Sigmoid colon (tissue), 6 donors: ENCODE measurements at regions not wholly inside any gene's neighbourhood (a gene's known extent, or its start where the extent isn't known, plus 50 kb on each side); places are given as distances from the start of the nearest gene placed in this dataset.

Experiments
- DNase-seq: peaks from one replicate; pipeline ENCODE4 v3.0.0-alpha.2; 2019
- H3K27ac ChIP-seq, 4 donors: fragments of 200-600 bp; sonication (generic); one replicate each; pipeline ENCODE4 v1.5.1; 2016 to 2019; ENCODE audit warnings: mild to moderate bottlenecking in 1 of 4
- H3K27me3 ChIP-seq, 3 donors: fragments of 200-600 bp; sonication (generic); one replicate each; pipeline ENCODE4 v1.5.1; 2019; ENCODE audit warnings: mild to moderate bottlenecking in 1 of 3
- H3K36me3 ChIP-seq, 4 donors: fragments of 200-600 bp; sonication (generic); one replicate each; pipeline ENCODE4 v1.5.1; 2016 to 2019
- H3K4me1 ChIP-seq, 4 donors: fragments of 200-600 bp; sonication (generic); one replicate each; pipeline ENCODE4 v1.5.1; 2017 to 2019
- H3K4me3 ChIP-seq, 4 donors: fragments of 200-600 bp; sonication (generic); one replicate each; pipeline ENCODE4 v1.5.1; 2017 to 2019; ENCODE audit warnings: mild to moderate bottlenecking in 2 of 4, moderate library complexity in 1 of 4
- H3K9me3 ChIP-seq, 4 donors: fragments of 200-600 bp in 3 of 4; sonication (generic) in 3 of 4; one replicate each; pipeline versions ENCODE4 v1.5.1 to v1.6.1; 2013 to 2019
- EP300 ChIP-seq, 4 donors: sonication (generic); formaldehyde crosslinking; IDR thresholded peaks; one replicate each; pipeline ENCODE4 v1.6.1; 2017; ENCODE audit warnings: antibody characterized with exemption in 4 of 4
- POLR2A ChIP-seq, 2 donors: fragments of 450-650 bp; IDR thresholded peaks; one replicate each; pipeline ENCODE4 v1.6.1; 2016; ENCODE audit warnings: antibody characterized with exemption in 2 of 2, mild to moderate bottlenecking in 2 of 2, moderate library complexity in 2 of 2
- POLR2AphosphoS5 ChIP-seq, 4 donors: sonication (generic); formaldehyde crosslinking; IDR thresholded peaks; one replicate each; pipeline ENCODE4 v1.6.1; 2017; ENCODE audit warnings: antibody characterized with exemption in 4 of 4
- WGBS, 2 donors: extraction: QIAGEN DNeasy Blood & Tissue Kit; methylation state at CpG; one replicate each; pipeline ENCODE4 v1.1.7; 2013; 5-methylcytosine and 5-hydroxymethylcytosine counted together
- intact Hi-C: fragments of 100-400 bp; cut with DNase I; formaldehyde crosslinking; loops from one replicate; pipeline ENCODE4 v1.15.1; 2023
- TF ChIP-seq, protein P1 (sequence below), 4 experiments: fragments of 450-650 bp in 3 of 4; fragments of 200-600 bp in 1 of 4; IDR thresholded peaks; one replicate each; pipeline ENCODE4 v1.5.1; 2016 to 2019; ENCODE audit warnings: antibody characterized with exemption in 4 of 4, mild to moderate bottlenecking in 3 of 4, moderate library complexity in 2 of 4
- donor health status: healthy with polysubstance abuse.
- donor health status: healthy.

DNA sequence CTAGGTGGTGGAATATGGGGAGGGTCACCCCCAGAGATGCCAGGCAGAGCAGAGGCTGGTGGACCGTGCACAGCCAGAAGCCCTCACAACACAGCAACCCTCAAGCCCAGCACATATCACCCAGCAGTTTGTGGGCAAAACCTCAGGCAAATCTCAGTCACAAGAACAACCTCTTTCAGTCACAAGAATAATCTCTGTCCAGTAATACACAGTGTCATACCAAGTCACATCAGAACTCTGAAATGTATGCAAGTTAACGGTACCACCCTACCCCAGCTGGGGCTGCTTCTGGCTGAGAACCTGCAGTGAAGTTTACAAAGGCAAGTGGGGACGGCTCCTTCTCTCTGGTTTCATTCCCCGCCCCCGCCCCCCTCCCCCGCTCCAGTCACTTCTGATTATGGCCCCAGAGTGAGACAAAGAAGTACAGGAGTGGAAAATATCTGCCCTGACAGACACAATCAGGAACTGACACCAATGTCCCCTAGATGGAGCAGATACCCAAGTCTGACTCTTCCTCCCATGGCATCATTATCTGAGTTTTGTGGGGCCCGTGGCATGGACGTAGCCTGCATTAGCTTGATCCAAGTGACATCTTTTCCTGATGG lies 480.9 kb upstream of the TMEM132C start:
- DNase-seq: no peak
- no peaks in the 10 kb centered on the region for H3K9me3 ChIP-seq
- no peak overlapping the region for H3K4me3 ChIP-seq
- intact Hi-C loops: no loop called here
- no peaks in the 10 kb centered on the region for H3K36me3 ChIP-seq
- 68 to 69% methylated on average over 8 of the region's 8 CpGs for WGBS, 2 donors
- no peaks in the 10 kb centered on the region for H3K4me1 ChIP-seq
- TF ChIP-seq POLR2A (IDR thresholded peaks at IDR 0.05) (no peak), POLR2AphosphoS5 (IDR thresholded peaks at IDR 0.05) (no peak), EP300 (IDR thresholded peaks at IDR 0.05) (no peak)
- TF ChIP-seq, protein P1, sequence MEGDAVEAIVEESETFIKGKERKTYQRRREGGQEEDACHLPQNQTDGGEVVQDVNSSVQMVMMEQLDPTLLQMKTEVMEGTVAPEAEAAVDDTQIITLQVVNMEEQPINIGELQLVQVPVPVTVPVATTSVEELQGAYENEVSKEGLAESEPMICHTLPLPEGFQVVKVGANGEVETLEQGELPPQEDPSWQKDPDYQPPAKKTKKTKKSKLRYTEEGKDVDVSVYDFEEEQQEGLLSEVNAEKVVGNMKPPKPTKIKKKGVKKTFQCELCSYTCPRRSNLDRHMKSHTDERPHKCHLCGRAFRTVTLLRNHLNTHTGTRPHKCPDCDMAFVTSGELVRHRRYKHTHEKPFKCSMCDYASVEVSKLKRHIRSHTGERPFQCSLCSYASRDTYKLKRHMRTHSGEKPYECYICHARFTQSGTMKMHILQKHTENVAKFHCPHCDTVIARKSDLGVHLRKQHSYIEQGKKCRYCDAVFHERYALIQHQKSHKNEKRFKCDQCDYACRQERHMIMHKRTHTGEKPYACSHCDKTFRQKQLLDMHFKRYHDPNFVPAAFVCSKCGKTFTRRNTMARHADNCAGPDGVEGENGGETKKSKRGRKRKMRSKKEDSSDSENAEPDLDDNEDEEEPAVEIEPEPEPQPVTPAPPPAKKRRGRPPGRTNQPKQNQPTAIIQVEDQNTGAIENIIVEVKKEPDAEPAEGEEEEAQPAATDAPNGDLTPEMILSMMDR (IDR thresholded peaks at IDR 0.05): no peak
- no peaks in the 10 kb centered on the region for H3K27me3 ChIP-seq
- no peak overlapping the region for H3K27ac ChIP-seq

GRCh38 chr12:127787544-127787943 lies 479.4 kb upstream of the TMEM132C start:
- intact Hi-C loops: no loop called here
- TF ChIP-seq, protein P1 (IDR thresholded peaks at IDR 0.05): no peak
- TF ChIP-seq POLR2A (IDR thresholded peaks at IDR 0.05): no peak
- TF ChIP-seq EP300 (IDR thresholded peaks at IDR 0.05): no peak
- no peak for TF ChIP-seq POLR2AphosphoS5 (IDR thresholded peaks at IDR 0.05)
- Histone ChIP-seq H3K36me3 (no peaks in the 10 kb centered on the region), H3K4me3 (no peak overlapping the region), H3K4me1 (no peaks in the 10 kb centered on the region), H3K27me3 (no peaks in the 10 kb centered on the region), H3K27ac (no peak overlapping the region), H3K9me3 (no peaks in the 10 kb centered on the region)
- no peak for DNase-seq
- 75 to 86% methylated on average over 19 of the region's 19 CpGs for WGBS, 2 donors

DNA sequence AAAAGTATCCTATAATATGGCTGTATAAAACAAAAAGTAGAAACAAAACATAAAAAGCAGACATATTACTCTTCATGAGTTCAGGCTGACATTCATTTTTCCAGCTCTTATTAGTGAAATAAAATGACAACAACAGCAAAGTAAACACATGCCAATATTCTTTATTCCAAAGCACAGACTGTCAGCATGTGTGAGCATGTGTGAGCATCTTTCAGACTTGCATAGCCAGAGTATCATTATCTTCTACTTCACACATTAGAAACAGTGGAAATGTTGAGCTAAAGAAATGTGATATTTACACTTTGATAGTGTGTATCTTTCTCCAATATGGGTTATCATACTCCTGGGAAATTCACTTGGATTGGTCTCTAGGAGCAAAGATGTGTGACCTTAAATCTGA lies 476.6 kb upstream of the TMEM132C start:
- no peak overlapping the region for H3K27ac ChIP-seq
- no peaks in the 10 kb centered on the region for H3K27me3 ChIP-seq
- H3K9me3 ChIP-seq: peaks cover 0 to 2% (median 0%) of the 10 kb centered on the region in 4 donors
- DNase-seq: no peak
- no peak for TF ChIP-seq POLR2A (IDR thresholded peaks at IDR 0.05)
- TF ChIP-seq, protein P1 (IDR thresholded peaks at IDR 0.05): no peak
- TF ChIP-seq EP300 (IDR thresholded peaks at IDR 0.05): no peak
- no peak for TF ChIP-seq POLR2AphosphoS5 (IDR thresholded peaks at IDR 0.05)
- intact Hi-C loops: no loop called here
- H3K4me1 ChIP-seq: no peaks in the 10 kb centered on the region
- no peaks in the 10 kb centered on the region for H3K36me3 ChIP-seq
- no peak overlapping the region for H3K4me3 ChIP-seq

DNA sequence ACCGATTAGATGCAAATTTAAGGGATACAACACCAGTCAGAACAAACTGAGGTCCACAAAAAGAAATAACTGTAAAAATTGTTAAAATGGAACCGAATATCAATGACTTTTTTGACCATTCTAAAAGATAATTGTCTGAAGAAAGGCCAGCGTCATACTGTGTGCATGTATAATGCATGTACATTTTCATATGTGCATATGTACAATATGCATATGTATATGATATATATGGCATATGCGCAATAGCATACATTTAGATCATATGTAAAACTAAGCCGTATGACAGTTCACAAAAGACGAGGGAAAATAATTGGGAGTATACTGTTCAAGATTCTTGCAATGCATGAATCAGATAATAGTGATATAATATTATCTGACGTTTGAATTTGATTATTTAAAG lies 475.8 kb upstream of the TMEM132C start:
- 83 to 89% methylated on average over 7 of the region's 7 CpGs for WGBS, 2 donors
- Histone ChIP-seq H3K36me3 (no peaks in the 10 kb centered on the region), H3K4me3 (no peak overlapping the region), H3K27ac (no peak overlapping the region), H3K4me1 (no peaks in the 10 kb centered on the region), H3K27me3 (no peaks in the 10 kb centered on the region), H3K9me3 (peaks cover 0 to 4% (median 0%) of the 10 kb centered on the region in 4 donors)
- TF ChIP-seq POLR2AphosphoS5 (IDR thresholded peaks at IDR 0.05) (no peak), EP300 (IDR thresholded peaks at IDR 0.05) (no peak), POLR2A (IDR thresholded peaks at IDR 0.05) (no peak)
- TF ChIP-seq, protein P1 (IDR thresholded peaks at IDR 0.05): no peak
- DNase-seq: no peak
- intact Hi-C loops: no loop called here

DNA sequence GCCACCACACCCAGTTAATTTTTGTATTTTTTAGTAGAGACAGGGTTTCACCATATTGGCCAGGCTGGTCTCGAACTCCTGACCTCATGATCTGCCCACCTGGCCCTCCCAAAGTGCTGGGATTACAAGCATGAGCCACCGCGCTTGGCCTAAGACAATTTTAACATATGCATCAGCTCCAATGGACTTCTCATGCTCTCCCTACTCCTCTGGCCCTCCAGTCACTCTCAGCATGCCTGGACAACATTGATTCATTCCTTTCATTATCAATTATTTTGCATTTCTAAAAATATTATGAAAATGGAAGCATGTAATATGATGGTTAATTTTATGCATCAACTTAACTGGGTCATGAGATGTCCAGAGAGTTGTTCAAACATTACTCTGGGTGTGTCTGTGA lies 469.1 kb upstream of the TMEM132C start:
- Histone ChIP-seq H3K9me3 (peaks cover 0 to 5% (median 0%) of the 10 kb centered on the region in 4 donors), H3K27ac (no peak overlapping the region), H3K4me1 (no peaks in the 10 kb centered on the region), H3K27me3 (no peaks in the 10 kb centered on the region), H3K4me3 (no peak overlapping the region), H3K36me3 (no peaks in the 10 kb centered on the region)
- intact Hi-C loops: no loop called here
- no peak for DNase-seq
- TF ChIP-seq, protein P1 (IDR thresholded peaks at IDR 0.05): no peak
- no peak for TF ChIP-seq POLR2AphosphoS5 (IDR thresholded peaks at IDR 0.05)
- no peak for TF ChIP-seq EP300 (IDR thresholded peaks at IDR 0.05)
- no peak for TF ChIP-seq POLR2A (IDR thresholded peaks at IDR 0.05)
- WGBS, 2 donors: 75 to 78% methylated on average over 3 of the region's 3 CpGs
